CD14-positive monocyte (primary cell): ENCODE measurements at regions not wholly inside any gene's neighbourhood (a gene's known extent, or its start where the extent isn't known, plus 50 kb on each side); places are given as distances from the start of the nearest gene placed in this dataset.

Experiments used
- DNase-seq, 3 donors: peaks; one replicate each; pipeline ENCODE4 v3.0.0-alpha.2; 2011 to 2022
- H2AFZ ChIP-seq: 2 replicates; pipeline ENCODE4 v1.6.0; 2012; ENCODE audit warnings: mild to moderate bottlenecking, low read depth, low read length, inconsistent platforms; ENCODE audit not compliant: insufficient read depth, poor library complexity, severe bottlenecking
- H3K27ac ChIP-seq, 2 donors: 1 replicate in 1 of 2; 2 replicates in 1 of 2; pipeline ENCODE4 v1.5.1; 2012 to 2013; ENCODE audit warnings: low read length in 2 of 2, control low read depth in 1 of 2, inconsistent platforms in 1 of 2, low read depth in 1 of 2, mild to moderate bottlenecking in 1 of 2
- H3K27me3 ChIP-seq, 2 donors: one replicate each; pipeline versions ENCODE4 v1.6.0 to v1.6.1; 2011 to 2013; ENCODE audit warnings: low read length in 2 of 2; ENCODE audit not compliant: control insufficient read depth in 2 of 2, insufficient read depth in 2 of 2
- H3K36me3 ChIP-seq, 2 donors: replicated peaks in 1 of 2; 1 replicate in 1 of 2; 2 replicates in 1 of 2; pipeline versions ENCODE4 v1.5.1 to v1.6.1; 2012 to 2013; ENCODE audit warnings: low read length in 2 of 2, control low read depth in 1 of 2, inconsistent platforms in 1 of 2, mild to moderate bottlenecking in 1 of 2; ENCODE audit not compliant: insufficient read depth in 2 of 2, control insufficient read depth in 1 of 2
- H3K4me1 ChIP-seq, 2 donors: 1 replicate in 1 of 2; 2 replicates in 1 of 2; pipeline versions ENCODE4 v1.5.1 to v1.6.1; 2012 to 2013; ENCODE audit warnings: low read length in 2 of 2, control low read depth in 1 of 2, inconsistent platforms in 1 of 2, mild to moderate bottlenecking in 1 of 2, moderate library complexity in 1 of 2; ENCODE audit not compliant: insufficient read depth in 2 of 2, control insufficient read depth in 1 of 2
- H3K4me2 ChIP-seq: replicated peaks from 2 replicates; pipeline ENCODE3; 2012; ENCODE audit warnings: low read length, moderate library complexity, mild to moderate bottlenecking; ENCODE audit not compliant: poor library complexity, severe bottlenecking; ENCODE audit errors: extremely low read depth
- H3K4me3 ChIP-seq, 3 experiments: fragments of 200-600 bp in 1 of 3; sonication (generic) in 1 of 3; replicated peaks in 1 of 3; 1 replicate in 2 of 3; 2 replicates in 1 of 3; pipeline ENCODE4 v1.5.1; 2011 to 2013; ENCODE audit warnings: low read length in 3 of 3, mild to moderate bottlenecking in 3 of 3, control low read depth in 2 of 3, low read depth in 2 of 3, inconsistent platforms in 1 of 3, moderate library complexity in 1 of 3
- H3K79me2 ChIP-seq: 2 replicates; pipeline ENCODE4 v1.6.0; 2012; ENCODE audit warnings: mild to moderate bottlenecking, control low read depth, inconsistent platforms, low read length, moderate library complexity; ENCODE audit not compliant: insufficient read depth
- H3K9ac ChIP-seq: 2 replicates; pipeline ENCODE4 v1.6.0; 2017; ENCODE audit warnings: low read length, mild to moderate bottlenecking; ENCODE audit not compliant: insufficient read depth, poor library complexity, severe bottlenecking
- H3K9me3 ChIP-seq, 2 donors: replicated peaks in 1 of 2; 1 replicate in 1 of 2; 2 replicates in 1 of 2; pipeline versions ENCODE4 v1.5.1 to v1.6.1; 2012 to 2013; ENCODE audit warnings: low read length in 2 of 2, control low read depth in 1 of 2; ENCODE audit not compliant: control insufficient read depth in 1 of 2, insufficient read depth in 1 of 2
- H4K20me1 ChIP-seq: 2 replicates; pipeline ENCODE4 v1.6.0; 2012; ENCODE audit warnings: mild to moderate bottlenecking, low read length, control low read depth, moderate library complexity; ENCODE audit not compliant: insufficient read depth
- H3K27ac Mint-ChIP-seq, 7 donors: one replicate each; pipeline ENCODE4 v1.8.0; 2020; ENCODE audit warnings: mild to moderate bottlenecking in 7 of 7, mixed read lengths in 7 of 7, moderate library complexity in 6 of 7, inconsistent platforms in 2 of 7
- H3K27me3 Mint-ChIP-seq, 3 donors: one replicate each; pipeline ENCODE4 v1.8.0; 2021 to 2022; ENCODE audit warnings: low read depth in 3 of 3, mild to moderate bottlenecking in 3 of 3, mixed read lengths in 3 of 3, moderate library complexity in 3 of 3, inconsistent platforms in 1 of 3
- H3K36me3 Mint-ChIP-seq, 2 donors: one replicate each; pipeline ENCODE4 v1.8.0; 2020; ENCODE audit warnings: mixed read lengths in 2 of 2, inconsistent platforms in 1 of 2, mild to moderate bottlenecking in 1 of 2
- H3K4me1 Mint-ChIP-seq: one replicate; pipeline ENCODE4 v1.8.0; 2020; ENCODE audit warnings: mild to moderate bottlenecking, mixed read lengths
- H3K4me3 Mint-ChIP-seq, 2 donors: one replicate each; pipeline ENCODE4 v1.8.0; 2020; ENCODE audit warnings: mild to moderate bottlenecking in 2 of 2, mixed read lengths in 2 of 2, moderate library complexity in 1 of 2
- H3K9me3 Mint-ChIP-seq, 7 donors: one replicate each; pipeline ENCODE4 v1.8.0; 2020 to 2022; ENCODE audit warnings: mixed read lengths in 7 of 7, mild to moderate bottlenecking in 6 of 7, moderate library complexity in 6 of 7, inconsistent platforms in 2 of 7
- CTCF ChIP-seq: fragments of 200-600 bp; IDR thresholded peaks from one replicate; pipeline ENCODE4 v1.8.0; 2022; ENCODE audit warnings: antibody characterized with exemption, mild to moderate bottlenecking
- WGBS: methylation state at CpG from one replicate; pipeline ENCODE4 v1.1.5; 2013; ENCODE audit warnings: missing lambda C conversion rate; ENCODE audit not compliant: insufficient coverage; 5-methylcytosine and 5-hydroxymethylcytosine counted together
- intact Hi-C, 2 donors: fragments of 100-400 bp; cut with micrococcal nuclease; formaldehyde crosslinking; loops; one replicate each; pipeline versions ENCODE4 v1.15.0 to v1.15.1; 2023

GRCh38 chr7:119969054-119969453, 303.9 kb upstream of the KCND2 start:
- Histone ChIP-seq H3K27me3 (no peaks in the 10 kb centered on the region), H4K20me1 (no peaks in the 10 kb centered on the region), H2AFZ (no peak overlapping the region), H3K4me1 (no peaks in the 10 kb centered on the region), H3K4me2 (no peak overlapping the region), H3K36me3 (no peaks in the 10 kb centered on the region), H3K9me3 (no peaks in the 10 kb centered on the region), H3K27ac (no peak overlapping the region), H3K9ac (no peak overlapping the region), H3K79me2 (no peaks in the 10 kb centered on the region), H3K4me3 (no peak overlapping the region)
- Mint-ChIP-seq H3K27me3 (no peaks in the 10 kb centered on the region), H3K9me3 (peaks cover 0 to 3% (median 0%) of the 10 kb centered on the region in 7 donors), H3K36me3 (no peaks in the 10 kb centered on the region), H3K4me3 (no peak overlapping the region), H3K27ac (no peak overlapping the region), H3K4me1 (no peaks in the 10 kb centered on the region)
- intact Hi-C loops: no loop called here
- TF ChIP-seq CTCF: no peak
- WGBS: no CpG with 5 or more reads among the region's 1 CpG
- DNase-seq: no peak

GRCh38 chr7:119969763-119970162, 303.2 kb upstream of the KCND2 start:
- Histone ChIP-seq H3K79me2 (no peaks in the 10 kb centered on the region), H3K36me3 (no peaks in the 10 kb centered on the region), H3K27me3 (no peaks in the 10 kb centered on the region), H3K4me2 (no peak overlapping the region), H2AFZ (no peak overlapping the region), H3K9ac (no peak overlapping the region), H3K4me3 (no peak overlapping the region), H3K9me3 (no peaks in the 10 kb centered on the region), H3K4me1 (no peaks in the 10 kb centered on the region), H4K20me1 (no peaks in the 10 kb centered on the region), H3K27ac (no peak overlapping the region)
- Mint-ChIP-seq H3K4me3 (no peak overlapping the region), H3K4me1 (no peaks in the 10 kb centered on the region), H3K27ac (no peak overlapping the region), H3K27me3 (no peaks in the 10 kb centered on the region), H3K9me3 (peaks cover 0 to 3% (median 0%) of the 10 kb centered on the region in 7 donors), H3K36me3 (no peaks in the 10 kb centered on the region)
- no peak for DNase-seq
- TF ChIP-seq CTCF: no peak
- WGBS: no CpG with 5 or more reads among the region's 2 CpGs
- intact Hi-C loops: no loop called here
